ENCODE measurements at regions not wholly inside any gene's neighbourhood (a gene's known extent, or its start where the extent isn't known, plus 50 kb on each side); places are given as distances from the start of the nearest gene placed in this dataset.

DNA sequence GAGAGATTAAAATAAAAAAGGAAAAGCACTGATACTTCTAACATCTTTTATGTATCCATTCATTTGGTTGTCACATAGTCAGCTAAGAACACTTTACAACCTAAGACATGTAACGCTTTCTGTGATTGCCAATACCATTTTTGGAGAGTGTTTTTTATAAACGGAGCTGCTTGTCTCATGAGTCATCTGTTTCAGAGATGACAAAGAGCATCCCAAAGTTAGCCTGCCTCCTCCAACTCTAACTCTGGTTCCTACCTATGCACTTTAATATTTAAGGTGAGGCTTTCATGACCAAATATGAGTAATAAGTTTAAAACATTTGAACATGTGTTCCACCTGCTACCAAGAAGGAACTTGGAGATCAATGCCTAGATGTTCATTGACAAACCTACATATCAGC, 260.1 kb upstream of the SMIM21 start:
- H3K79me2 ChIP-seq (ENCODE audit: insufficient read depth, low read length) = no peaks in the 10 kb centered on the region
- no peaks in the 10 kb centered on the region for H3K36me3 ChIP-seq (replicated peaks in 1 of 2; ENCODE audit: control insufficient read depth in 1 of 2, insufficient read depth in 2 of 2, low read length in 2 of 2)
- H4K20me1 ChIP-seq (ENCODE audit: insufficient read depth, low read length) = no peaks in the 10 kb centered on the region
- Mint-ChIP-seq H3K27ac (no peak overlapping the region), H3K27me3 (ENCODE audit: low read depth in 3 of 3) (peaks cover 0 to 2% (median 0%) of the 10 kb centered on the region in 3 donors), H3K4me3 (no peak overlapping the region), H3K4me1 (no peaks in the 10 kb centered on the region), H3K9me3 (peaks cover 0 to 9% (median 2%) of the 10 kb centered on the region in 7 donors), H3K36me3 (no peaks in the 10 kb centered on the region)
- no peak overlapping the region for H3K4me2 ChIP-seq (replicated peaks; ENCODE audit: extremely low read depth, low read length, poor library complexity, severe bottlenecking)
- H3K27me3 ChIP-seq (ENCODE audit: control insufficient read depth in 2 of 2, insufficient read depth in 2 of 2, low read length in 2 of 2) = no peaks in the 10 kb centered on the region
- no peak overlapping the region for H3K27ac ChIP-seq (ENCODE audit: low read depth in 1 of 2, low read length in 2 of 2)
- DNase-seq = no peak
- 100% methylated on average over 1 of the region's 2 CpGs for WGBS (ENCODE audit: insufficient coverage)
- H3K9ac ChIP-seq (ENCODE audit: insufficient read depth, low read length, poor library complexity, severe bottlenecking) = no peak overlapping the region
- no peaks in the 10 kb centered on the region for H3K9me3 ChIP-seq (replicated peaks in 1 of 2; ENCODE audit: control insufficient read depth in 1 of 2, insufficient read depth in 1 of 2, low read length in 2 of 2)
- intact Hi-C loops (cut with micrococcal nuclease) = no loop called here
- TF ChIP-seq, protein P1, sequence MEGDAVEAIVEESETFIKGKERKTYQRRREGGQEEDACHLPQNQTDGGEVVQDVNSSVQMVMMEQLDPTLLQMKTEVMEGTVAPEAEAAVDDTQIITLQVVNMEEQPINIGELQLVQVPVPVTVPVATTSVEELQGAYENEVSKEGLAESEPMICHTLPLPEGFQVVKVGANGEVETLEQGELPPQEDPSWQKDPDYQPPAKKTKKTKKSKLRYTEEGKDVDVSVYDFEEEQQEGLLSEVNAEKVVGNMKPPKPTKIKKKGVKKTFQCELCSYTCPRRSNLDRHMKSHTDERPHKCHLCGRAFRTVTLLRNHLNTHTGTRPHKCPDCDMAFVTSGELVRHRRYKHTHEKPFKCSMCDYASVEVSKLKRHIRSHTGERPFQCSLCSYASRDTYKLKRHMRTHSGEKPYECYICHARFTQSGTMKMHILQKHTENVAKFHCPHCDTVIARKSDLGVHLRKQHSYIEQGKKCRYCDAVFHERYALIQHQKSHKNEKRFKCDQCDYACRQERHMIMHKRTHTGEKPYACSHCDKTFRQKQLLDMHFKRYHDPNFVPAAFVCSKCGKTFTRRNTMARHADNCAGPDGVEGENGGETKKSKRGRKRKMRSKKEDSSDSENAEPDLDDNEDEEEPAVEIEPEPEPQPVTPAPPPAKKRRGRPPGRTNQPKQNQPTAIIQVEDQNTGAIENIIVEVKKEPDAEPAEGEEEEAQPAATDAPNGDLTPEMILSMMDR (IDR thresholded peaks at IDR 0.05) = no peak
- no peak overlapping the region for H3K4me3 ChIP-seq (replicated peaks in 1 of 3; ENCODE audit: low read depth in 2 of 3, low read length in 3 of 3)
- H3K4me1 ChIP-seq (ENCODE audit: control insufficient read depth in 1 of 2, insufficient read depth in 2 of 2, low read length in 2 of 2) = no peaks in the 10 kb centered on the region
- H2AFZ ChIP-seq (ENCODE audit: insufficient read depth, low read depth, low read length, poor library complexity, severe bottlenecking) = no peak overlapping the region

DNA sequence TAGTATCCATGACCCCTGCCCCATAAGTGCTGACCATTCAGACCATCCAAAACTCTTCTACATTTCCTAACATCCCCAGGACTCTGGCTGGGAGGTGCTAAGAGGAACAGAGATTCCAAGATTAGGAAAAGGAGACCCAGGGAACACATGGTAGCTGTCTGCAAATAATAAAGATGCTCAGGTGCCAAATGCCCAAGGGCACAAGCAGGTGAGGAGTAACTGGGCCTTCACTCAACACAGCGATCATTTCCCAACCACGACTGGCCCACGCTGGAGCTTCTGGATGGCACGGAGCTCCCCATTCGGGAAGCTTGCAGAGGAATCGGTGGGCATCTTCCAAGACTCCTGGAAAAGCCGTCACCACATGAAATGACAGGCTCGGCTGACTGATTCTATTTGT, 255.9 kb upstream of the SMIM21 start:
- H3K36me3 ChIP-seq (replicated peaks in 1 of 2; ENCODE audit: control insufficient read depth in 1 of 2, insufficient read depth in 2 of 2, low read length in 2 of 2) = no peaks in the 10 kb centered on the region
- Mint-ChIP-seq H3K9me3 (peaks cover 0 to 7% (median 2%) of the 10 kb centered on the region in 7 donors), H3K4me1 (no peaks in the 10 kb centered on the region), H3K36me3 (no peaks in the 10 kb centered on the region), H3K4me3 (no peak overlapping the region), H3K27ac (no peak overlapping the region), H3K27me3 (ENCODE audit: low read depth in 3 of 3) (peaks cover 0 to 2% (median 2%) of the 10 kb centered on the region in 3 donors)
- WGBS (ENCODE audit: insufficient coverage) = 96% methylated on average over 7 of the region's 8 CpGs
- TF ChIP-seq, protein P1 (IDR thresholded peaks at IDR 0.05) = no peak
- H2AFZ ChIP-seq (ENCODE audit: insufficient read depth, low read depth, low read length, poor library complexity, severe bottlenecking) = no peak overlapping the region
- intact Hi-C loops (cut with micrococcal nuclease) = no loop called here
- H3K27me3 ChIP-seq (ENCODE audit: control insufficient read depth in 2 of 2, insufficient read depth in 2 of 2, low read length in 2 of 2) = no peaks in the 10 kb centered on the region
- no peaks in the 10 kb centered on the region for H4K20me1 ChIP-seq (ENCODE audit: insufficient read depth, low read length)
- H3K4me2 ChIP-seq (replicated peaks; ENCODE audit: extremely low read depth, low read length, poor library complexity, severe bottlenecking) = no peak overlapping the region
- no peaks in the 10 kb centered on the region for H3K4me1 ChIP-seq (ENCODE audit: control insufficient read depth in 1 of 2, insufficient read depth in 2 of 2, low read length in 2 of 2)
- H3K4me3 ChIP-seq (replicated peaks in 1 of 3; ENCODE audit: low read depth in 2 of 3, low read length in 3 of 3) = no peak overlapping the region
- no peak overlapping the region for H3K27ac ChIP-seq (ENCODE audit: low read depth in 1 of 2, low read length in 2 of 2)
- H3K79me2 ChIP-seq (ENCODE audit: insufficient read depth, low read length) = no peaks in the 10 kb centered on the region
- no peak for DNase-seq
- H3K9ac ChIP-seq (ENCODE audit: insufficient read depth, low read length, poor library complexity, severe bottlenecking) = no peak overlapping the region
- H3K9me3 ChIP-seq (replicated peaks in 1 of 2; ENCODE audit: control insufficient read depth in 1 of 2, insufficient read depth in 1 of 2, low read length in 2 of 2) = no peaks in the 10 kb centered on the region
